HG03066 (cell line): ENCODE measurements at regions not wholly inside any gene's neighbourhood (a gene's known extent, or its start where the extent isn't known, plus 50 kb on each side); places are given as distances from the start of the nearest gene placed in this dataset.

Source experiments
- ATAC-seq: cut with Tn5 transposase; IDR thresholded peaks from one replicate; pipeline ENCODE4 v1.9.1; 2021; ENCODE audit warnings: low read depth; ENCODE audit not compliant: unreplicated experiment

DNA sequence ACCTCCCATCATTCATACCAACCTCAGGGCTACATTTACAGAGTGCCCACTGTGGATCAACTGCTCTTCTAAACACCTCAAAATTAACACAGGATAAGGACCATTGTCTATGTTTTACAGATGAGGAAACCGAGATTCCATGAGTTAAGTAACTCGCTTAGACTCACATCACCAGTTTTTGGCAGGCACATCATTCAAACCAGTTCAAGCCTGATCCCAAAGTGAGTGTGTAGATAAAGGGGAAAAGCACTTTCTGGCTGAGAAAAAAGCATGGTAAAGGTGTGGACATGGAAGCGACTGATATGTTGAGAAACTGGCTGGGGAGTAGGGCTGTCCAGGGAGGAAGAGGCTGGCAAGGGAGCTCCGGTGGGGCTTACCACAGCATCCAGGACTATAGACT, 193.7 kb upstream of the RORA start:
- ATAC-seq: no peak

DNA sequence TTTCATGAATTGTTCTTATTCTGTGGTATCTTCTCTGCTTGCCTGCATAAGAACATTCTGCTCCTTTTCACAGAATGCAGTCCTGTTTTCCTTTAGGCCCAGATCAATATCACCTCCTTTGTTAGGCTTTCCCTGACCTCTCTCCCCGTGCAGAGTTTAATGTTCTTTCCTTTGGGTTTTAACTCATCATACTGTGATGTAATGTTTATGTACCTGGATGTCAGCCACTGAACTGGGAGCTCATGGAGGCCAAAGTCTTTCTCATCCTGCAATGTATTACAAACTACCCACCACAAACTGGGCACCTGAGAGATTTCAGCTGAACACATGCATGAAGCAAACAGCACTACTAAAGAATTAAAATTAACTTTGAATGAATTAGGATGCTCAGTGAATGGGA, 192.8 kb upstream of the RORA start:
- no peak for ATAC-seq

DNA sequence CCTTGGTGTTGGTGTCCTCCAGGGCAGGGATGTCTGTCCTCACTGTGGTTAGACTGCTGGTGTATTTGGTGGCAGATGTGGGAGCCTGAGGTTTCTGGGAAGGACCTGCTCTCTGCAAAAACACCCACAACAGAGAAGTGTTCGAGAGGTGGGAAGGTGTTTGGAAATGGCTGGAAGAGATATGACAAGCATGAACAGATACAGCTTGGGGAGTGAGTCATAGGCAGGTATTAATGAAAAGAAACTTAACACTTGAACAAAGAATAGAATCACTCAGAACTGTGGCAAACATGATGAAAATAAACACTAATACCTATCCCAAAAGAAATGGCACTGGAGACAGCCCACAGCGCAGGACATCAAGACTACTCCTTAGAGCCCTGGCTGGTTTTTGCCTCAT, 192.4 kb upstream of the RORA start:
- no peak for ATAC-seq

DNA sequence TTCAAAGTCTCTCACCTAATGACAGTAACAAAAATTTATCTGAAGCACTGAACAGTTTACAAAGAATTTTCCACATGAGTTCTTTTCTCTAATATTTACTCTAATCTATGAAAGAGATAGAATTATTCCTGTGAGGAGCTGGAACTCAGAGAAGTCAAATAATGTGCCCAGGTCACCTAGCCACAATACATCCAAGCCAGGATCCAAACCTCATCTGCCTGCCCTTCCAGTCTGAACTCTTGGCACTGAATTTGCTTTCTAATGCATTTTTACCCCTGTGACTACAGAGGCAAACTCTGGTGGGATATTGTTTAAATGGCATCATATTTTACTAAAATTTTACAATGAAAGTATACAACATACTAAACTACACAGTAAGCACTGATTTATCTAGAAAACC, 191.4 kb upstream of the RORA start:
- no peak for ATAC-seq

DNA sequence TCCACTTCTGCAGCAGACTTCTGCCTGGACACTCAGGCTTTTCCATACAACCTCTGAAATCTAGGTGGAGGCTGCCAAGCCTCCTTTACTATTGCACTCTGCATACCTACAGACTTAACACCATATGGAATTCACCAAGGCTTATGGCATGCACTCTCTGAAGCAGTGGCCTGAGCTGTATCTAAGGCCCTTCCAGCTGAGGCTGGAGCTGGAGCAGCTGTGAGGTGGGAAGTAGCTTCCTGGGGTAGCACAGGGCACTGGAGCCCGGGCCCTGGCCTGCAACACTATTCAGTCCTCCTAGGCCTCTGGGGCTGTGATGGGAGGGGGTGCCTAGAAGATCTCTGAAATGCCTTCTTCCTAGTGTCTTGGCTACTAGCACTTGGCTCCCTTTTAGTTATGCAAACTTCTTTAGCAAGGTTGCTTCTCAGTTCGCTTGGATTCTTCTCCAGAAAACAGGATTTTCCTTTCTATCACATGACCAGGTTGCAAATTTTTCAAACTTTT, 186.6 kb upstream of the RORA start:
- no peak for ATAC-seq

DNA sequence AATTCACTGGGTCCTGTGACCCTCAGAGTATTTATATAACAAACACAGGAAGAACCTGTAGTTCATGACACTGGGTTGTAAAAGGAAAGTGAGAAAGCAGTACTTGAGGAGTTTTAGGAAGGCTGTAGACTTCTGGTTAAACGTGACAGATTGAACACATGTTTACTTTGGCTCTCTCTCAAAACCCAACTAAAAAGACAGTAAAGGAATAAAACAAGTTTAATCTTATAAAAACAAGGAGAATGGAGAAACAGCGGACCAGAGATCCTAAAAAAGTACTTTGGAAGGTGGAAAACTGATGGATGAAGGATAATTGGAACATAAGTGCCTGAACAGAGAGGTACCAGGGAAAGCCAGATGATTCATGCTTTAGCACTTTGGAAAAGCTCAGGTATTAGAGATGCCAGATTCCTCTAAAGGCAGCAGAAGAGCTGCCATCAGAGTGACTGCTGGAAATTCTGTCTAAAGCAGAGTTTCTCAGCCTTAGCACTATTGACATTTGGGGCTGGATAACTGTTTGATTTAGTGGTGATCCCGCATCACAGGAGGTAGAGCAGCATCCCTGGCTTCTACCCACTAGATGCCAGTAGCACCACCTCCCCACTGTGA, 182.9 kb upstream of the RORA start:
- no peak for ATAC-seq

DNA sequence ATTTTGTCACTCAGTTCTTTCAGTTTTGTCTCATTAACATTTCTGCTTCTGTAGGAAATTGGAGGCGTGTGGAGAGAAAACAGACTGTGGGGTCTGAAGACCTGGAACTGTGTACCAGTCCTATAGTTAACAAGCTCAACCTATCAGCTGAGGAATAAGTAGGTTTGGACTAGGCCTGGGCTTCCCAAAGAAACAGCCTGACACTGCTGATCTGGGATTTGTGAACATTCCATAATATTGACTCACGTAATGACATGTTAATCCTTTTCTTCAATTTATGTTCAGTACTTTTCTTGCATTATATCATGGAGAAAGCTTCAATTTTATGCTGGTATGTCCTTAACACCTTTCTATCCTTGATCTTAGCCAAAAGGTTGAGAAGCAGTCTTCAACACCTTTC, 181.6 kb upstream of the RORA start:
- ATAC-seq: no peak

DNA sequence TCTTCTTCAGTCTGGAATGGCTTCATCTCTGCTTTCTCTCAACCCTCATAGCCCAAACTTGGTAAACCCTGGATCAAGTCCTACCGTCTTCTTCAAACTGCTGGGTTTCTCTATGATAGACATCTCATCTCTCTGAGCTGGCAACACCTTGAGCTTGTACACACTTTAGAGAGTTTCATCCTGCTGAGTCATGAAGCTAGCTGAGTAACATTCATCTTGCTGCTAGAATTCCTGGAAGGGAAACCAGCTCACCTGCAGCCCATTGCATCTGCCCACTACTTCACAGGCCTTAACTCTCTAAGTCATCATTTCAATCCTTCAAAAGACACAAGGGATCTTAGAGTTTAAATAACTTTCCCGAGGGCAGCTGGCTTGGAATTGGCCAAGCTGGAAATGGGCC, 175.5 kb upstream of the RORA start:
- ATAC-seq: no peak

DNA sequence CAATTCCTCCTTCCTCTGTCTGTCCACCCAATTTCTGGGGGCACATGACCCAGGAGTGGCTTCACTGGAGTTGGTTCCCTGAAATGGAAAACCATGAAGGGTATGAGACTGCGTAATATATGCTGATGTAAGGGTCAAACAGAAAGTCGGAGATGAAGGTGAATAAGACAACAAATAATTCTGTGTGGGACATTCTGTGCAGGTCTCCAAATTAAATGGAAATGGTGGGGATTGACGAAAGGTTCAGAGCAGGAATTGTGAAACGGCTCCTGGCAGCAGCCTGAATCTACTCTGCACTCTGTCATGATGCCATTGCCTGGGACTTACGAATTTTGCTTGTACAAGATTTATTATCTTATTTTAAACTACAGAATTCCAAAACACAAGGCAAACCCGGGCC, 174.8 kb upstream of the RORA start:
- no peak for ATAC-seq

DNA sequence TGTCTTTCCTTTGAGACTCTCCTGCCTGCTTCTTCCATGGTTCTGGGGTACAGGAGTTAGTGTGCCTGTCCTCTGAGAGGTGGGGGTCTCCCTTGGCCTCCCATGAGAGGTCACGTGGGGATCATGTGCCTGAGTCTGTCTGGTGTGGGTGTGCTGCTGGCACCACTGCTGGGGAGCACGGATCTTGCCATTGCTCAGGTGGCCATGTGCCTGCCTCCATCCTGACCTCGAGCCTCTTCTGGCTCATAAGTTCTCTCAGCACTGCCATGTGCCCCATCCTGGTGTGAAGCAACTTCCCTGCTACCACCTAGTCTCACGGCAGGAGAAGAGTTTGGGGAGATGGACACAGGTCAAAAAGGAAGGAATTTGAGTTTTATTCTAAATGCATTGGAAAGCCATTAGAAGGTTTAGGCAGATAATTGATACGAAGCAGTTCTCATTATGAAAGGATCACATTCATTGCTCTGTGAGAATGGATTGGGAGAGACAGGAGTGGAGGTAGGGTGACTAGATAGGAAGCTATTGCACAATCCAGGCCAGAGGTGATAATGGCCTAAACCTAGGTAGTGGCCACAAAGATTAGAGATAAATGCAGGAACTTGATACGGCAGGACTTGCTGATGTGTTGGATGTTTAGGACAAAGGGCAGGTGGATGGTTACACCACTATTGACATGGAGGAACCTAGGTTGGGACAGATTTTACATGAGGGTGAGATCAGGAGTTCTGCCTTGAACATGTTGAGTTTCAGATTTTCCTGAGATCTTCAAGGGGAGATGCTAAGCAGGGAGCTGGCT, 173.0 kb upstream of the RORA start:
- no peak for ATAC-seq

DNA sequence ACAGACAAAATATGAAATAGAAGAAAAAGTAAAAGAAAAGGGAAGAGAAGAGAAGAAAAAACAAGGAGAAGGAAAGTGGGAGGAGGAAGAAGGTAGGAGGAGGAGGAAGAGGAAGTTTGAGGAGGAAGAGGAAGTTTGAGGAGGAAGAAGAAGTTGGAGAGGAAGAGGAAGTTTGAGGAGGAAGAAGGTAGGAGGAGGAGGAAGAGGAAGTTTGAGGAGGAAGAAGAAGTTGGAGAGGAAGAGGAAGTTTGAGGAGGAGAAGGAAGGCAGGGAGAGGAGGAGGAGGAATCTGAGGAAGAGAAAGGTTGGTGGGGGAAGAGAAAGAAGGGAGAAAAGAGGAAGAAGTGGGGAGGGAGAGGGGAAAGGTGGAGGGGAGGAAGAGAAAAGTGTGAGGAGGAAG, 169.2 kb upstream of the RORA start:
- no peak for ATAC-seq

DNA sequence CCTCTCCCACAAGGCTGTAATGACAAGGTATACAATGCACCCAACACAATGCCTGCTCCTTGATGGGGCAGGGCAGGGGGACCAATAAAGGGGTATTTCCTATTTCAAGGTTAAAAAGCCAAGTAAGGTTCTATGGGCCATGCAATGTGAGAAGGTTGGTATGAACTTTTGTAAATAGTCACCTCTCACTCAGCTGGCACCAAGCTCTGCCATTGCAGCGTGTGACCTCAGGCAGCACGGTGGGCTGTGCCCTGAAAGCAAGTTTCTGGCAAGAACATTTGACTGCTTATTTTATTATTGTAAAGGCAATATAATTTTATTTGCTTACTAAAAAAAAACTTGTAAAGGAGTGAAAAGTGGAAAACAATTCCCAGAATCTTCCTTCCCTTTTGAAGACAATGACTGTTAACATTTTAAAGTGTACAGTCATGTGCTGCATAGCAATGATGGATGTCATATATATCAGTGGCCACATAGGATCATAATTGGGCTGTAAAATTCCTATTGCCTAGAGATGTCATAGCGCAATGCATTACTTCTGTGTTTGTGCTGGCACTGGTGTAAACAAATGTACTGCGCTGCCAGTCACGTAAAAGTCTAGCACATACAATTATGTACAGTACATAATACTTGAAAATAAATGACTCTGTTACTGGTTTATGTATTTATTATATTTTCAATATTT, 167.3 kb upstream of the RORA start:
- no peak for ATAC-seq

DNA sequence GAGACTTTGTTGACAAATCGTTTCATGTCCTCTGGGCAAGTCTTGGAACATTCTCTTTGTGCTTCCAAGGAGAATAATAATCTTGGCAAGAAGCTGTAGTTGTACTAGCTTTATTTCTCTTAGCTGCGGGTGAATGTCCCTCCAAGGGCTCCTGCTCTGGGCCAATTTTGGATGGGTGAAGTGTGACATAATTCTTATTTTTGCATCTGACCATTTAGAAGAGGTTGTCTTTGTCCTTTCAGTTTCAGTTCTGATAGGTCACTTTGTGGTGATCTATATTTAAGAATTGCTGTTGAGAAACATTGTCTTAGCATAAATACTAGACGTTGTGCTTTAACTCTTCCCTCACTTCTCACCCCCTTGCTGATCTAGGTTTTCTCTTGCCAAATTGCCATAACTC, 164.8 kb upstream of the RORA start:
- no peak for ATAC-seq

DNA sequence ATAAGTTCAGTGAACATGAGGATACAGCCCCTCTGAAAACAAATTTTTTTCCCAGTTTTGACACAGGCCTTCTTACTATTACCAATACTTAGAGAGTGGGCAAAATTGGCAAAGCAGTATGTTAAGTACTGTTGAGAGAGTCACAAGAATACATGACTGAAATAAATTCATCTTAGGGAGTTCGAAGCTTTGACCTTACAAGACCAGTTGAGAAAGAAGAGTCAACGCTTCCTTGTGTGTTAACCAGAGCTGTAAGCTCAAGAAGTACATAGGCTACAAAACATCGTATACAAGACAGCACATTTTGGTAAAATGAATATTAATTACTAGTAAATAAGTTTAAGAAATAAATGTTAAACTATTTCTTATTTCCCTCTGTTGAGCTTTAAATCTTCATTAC, 164.4 kb upstream of the RORA start:
- ATAC-seq: no peak

DNA sequence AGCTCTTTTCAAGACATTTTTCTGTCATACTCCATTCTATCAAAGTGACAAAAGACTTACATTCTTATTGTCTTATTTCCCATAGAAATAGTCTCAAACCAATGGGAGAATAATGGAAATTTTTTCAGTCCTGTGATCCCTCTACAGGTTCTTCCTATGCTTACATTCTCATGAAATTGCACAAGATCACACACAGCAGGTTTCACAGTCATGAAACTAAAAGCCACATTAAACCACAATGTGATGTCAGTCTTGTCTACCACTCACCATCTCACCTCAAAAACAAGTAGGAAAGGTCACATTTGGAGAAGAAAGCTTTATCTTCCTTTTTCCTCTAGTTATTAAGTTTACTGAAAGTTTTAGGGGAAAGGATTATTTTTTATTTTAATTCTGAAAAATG, 161.0 kb upstream of the RORA start:
- ATAC-seq: no peak

DNA sequence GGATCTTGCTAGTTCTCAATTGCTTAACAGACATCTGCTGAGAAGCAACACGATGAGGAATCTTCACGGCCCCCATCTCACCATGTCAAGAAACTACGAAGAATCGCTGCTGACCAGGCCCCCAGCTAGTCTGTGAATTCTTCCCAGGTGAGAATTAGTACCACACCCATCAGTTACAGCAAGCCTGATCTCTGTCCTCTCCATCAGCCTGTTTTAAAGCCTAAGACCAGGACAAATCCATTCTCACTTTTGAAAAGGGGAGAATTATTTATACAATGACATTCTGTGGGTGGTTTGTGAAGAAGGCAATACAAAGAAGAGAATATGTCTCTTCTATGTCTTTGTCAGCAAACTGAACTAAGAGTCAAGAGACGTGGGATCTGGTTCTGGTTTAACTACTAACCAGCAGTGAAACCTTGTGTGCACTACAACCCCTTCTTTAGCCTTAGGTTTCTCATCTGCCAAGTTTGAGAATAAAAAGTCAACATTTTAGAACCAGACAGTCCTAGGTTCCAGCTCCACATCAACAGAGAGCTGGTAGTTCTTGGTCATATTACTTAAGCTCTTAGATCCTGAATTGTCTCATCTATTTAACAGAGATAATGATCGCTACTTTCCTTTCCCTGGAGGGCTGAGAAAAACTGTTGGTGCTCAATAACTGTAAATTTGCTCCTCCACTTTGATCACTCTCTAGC, 160.4 kb upstream of the RORA start:
- ATAC-seq: no peak

DNA sequence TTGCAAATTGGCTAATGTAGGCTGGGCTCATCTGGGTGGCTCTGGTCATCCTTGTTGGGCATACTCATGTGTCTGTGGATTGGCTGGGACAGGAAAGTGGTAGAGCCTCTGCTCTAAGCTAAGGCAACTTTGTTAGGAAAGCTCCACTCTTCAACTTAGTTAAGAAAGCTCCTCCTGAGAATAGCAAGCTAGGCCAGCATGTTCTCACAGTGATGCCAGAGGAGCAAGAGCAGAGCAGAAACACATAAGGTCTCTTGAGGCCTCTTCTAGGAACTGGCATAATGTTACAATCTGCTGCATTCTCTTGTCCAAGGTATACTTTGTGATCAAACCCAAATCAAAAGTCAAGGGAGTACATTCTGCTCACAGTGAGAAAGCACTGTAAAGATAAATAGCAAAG, 158.6 kb upstream of the RORA start:
- ATAC-seq: no peak

DNA sequence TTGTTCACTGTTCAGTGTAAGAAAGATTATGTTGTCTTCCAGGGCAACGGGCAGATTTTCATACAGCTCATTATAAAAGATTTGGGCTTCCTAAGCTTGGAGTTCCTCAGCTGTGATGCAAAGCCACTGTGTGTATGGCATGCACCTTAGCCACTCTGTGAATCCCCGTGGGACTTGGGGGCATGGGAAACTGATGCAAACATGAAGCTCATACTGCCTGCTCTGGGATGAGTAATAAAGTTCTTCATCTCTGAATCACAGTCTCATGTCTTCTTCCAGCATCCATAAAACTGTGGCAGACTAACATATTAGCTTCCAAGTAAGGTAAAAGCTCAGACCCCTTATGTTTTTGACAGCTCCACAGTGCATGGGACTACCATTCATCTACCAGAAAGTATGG, 154.3 kb upstream of the RORA start:
- no peak for ATAC-seq

DNA sequence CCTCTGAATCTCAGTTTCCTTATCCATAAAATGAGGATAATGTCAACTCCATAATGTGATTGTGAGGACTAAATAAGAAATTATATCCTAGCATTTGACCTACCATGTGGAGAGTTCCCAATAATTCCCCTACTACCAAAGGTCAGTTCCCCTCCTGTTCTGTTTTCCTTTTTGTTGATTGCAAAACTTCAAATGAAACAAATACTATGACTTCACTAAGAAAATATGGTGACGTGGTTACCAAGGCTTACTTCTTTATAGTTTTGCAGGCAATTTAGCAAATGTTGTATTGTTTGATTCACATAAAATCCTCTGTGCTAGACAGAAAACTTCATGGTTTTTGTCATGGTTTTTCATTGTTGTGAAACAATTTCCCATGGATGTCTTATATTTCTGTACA, 153.8 kb upstream of the RORA start:
- no peak for ATAC-seq

DNA sequence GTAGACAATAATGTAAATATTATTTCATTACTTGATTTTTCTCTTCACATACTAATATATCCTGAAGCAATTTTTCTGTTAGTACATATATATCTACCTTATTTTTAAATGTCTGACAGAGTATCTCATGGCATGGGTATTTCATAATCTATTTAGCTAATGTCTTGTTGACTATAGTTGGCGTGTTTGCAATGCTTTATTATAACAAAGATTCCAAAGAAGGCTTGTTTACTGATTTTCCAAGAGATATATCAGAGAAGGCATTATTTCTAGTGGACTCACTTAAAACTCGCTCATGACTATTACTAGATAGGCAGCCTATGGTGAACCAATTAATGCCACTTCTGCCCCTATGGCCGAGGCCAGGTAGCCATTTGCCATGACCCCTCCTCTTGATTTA, 152.4 kb upstream of the RORA start:
- ATAC-seq: no peak

DNA sequence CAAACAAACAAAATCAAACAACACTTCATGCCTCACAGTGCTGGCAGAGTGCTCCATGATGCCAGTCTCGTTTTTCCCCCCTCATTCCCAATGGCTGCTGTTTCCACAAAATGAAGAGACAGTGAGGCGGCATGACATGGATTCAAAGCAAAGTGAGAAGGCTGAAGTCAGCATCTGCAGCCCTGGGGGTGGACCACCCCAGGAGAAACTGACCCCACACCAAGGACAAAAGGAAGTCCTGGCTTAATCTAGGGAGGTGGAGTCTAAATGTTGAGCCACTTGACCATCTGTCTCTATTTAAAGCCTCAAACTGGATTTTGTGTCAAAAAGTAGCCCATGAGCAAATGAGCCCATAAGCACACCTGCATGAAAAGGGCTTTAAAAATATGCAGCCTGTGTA, 151.2 kb upstream of the RORA start:
- no peak for ATAC-seq
